ENCODE measurements at regions not wholly inside any gene's neighbourhood (a gene's known extent, or its start where the extent isn't known, plus 50 kb on each side); places are given as distances from the start of the nearest gene placed in this dataset.

DNA sequence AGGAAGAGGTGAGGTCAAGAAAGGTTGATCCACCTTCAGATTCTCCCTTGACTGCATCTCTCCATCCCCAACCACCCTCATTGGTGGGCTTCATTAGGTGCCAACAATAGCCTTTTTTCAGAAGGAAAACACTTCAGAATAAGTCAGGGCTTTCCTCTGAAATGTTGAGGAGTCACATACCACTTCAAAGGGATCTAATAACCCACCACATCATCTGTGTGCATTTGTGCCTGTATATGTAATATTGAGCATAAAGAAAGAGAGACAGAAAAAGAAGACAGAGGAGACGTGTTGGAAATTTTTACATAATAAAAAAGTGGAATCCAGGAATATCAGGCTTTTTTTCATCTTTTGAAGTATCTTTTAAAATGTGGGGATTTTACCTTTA is 209.1 kb upstream of the SLC7A11 start:
- DNase-seq (ENCODE audit: low read depth): no peak
- no peak overlapping the region for H3K4me3 ChIP-seq (ENCODE audit: low read depth, low read length)
- TF ChIP-seq, protein P1, sequence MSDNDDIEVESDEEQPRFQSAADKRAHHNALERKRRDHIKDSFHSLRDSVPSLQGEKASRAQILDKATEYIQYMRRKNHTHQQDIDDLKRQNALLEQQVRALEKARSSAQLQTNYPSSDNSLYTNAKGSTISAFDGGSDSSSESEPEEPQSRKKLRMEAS (IDR thresholded peaks at IDR 0.05; ENCODE audit: low read depth, low read length): no peak
- TF ChIP-seq CTCF (IDR thresholded peaks at IDR 0.05; ENCODE audit: low read depth, low read length) (no peak), MYC (IDR thresholded peaks at IDR 0.05; ENCODE audit: low read depth, low read length) (no peak), POLR2A (IDR thresholded peaks at IDR 0.05; ENCODE audit: extremely low read depth, insufficient read length) (no peak)

DNA sequence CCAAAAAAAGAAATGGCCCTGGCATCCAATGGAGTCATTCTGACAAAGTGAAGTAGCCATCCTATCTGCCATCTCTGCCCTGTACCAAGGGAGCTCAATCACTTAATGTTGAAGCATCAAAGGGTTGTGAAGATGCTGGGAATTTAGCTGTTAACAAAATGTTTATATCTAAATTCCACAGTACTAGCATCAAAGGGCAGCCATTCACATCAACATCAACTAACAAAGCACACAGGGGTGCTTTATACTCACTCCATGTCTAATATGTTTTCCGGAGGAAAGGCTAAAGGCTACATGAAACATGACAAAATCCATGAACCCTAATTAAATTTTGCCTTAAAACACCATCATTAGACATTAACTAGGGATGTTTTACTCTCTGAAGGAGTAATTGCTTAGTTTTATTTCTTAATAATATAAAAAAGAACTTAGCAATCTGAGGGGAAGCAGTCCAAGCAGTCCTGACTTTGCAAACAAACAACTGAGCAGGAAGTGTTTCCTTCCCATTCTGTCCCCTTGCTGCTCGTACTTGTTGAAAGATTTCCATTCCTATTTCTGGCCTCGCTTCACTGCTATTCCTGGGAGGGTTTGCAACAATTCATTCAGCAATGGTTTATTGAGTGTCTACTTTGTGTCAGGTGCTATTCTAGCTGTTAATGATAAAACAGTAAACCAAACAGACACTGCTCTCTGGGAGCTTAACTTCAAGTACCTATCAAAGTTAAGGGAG is 208.6 kb upstream of the SLC7A11 start:
- no peak for DNase-seq (ENCODE audit: low read depth)
- H3K4me3 ChIP-seq (ENCODE audit: low read depth, low read length): no peak overlapping the region
- TF ChIP-seq, protein P1 (IDR thresholded peaks at IDR 0.05; ENCODE audit: low read depth, low read length): no peak
- TF ChIP-seq MYC (IDR thresholded peaks at IDR 0.05; ENCODE audit: low read depth, low read length) (no peak), CTCF (IDR thresholded peaks at IDR 0.05; ENCODE audit: low read depth, low read length) (no peak), POLR2A (IDR thresholded peaks at IDR 0.05; ENCODE audit: extremely low read depth, insufficient read length) (no peak)

GRCh38 chr4:138449938-138450337 is 207.8 kb upstream of the SLC7A11 start:
- TF ChIP-seq, protein P1 (IDR thresholded peaks at IDR 0.05; ENCODE audit: low read depth, low read length): no peak
- TF ChIP-seq MYC (IDR thresholded peaks at IDR 0.05; ENCODE audit: low read depth, low read length): no peak
- no peak for TF ChIP-seq CTCF (IDR thresholded peaks at IDR 0.05; ENCODE audit: low read depth, low read length)
- TF ChIP-seq POLR2A (IDR thresholded peaks at IDR 0.05; ENCODE audit: extremely low read depth, insufficient read length): no peak
- DNase-seq (ENCODE audit: low read depth): no peak
- no peak overlapping the region for H3K4me3 ChIP-seq (ENCODE audit: low read depth, low read length)

- H3K4me3 ChIP-seq (ENCODE audit: low read depth, low read length): no peak overlapping the region
- TF ChIP-seq CTCF (IDR thresholded peaks at IDR 0.05; ENCODE audit: low read depth, low read length): no peak
- no peak for TF ChIP-seq POLR2A (IDR thresholded peaks at IDR 0.05; ENCODE audit: extremely low read depth, insufficient read length)
- TF ChIP-seq, protein P1 (IDR thresholded peaks at IDR 0.05; ENCODE audit: low read depth, low read length): no peak
- TF ChIP-seq MYC (IDR thresholded peaks at IDR 0.05; ENCODE audit: low read depth, low read length): no peak
- DNase-seq (ENCODE audit: low read depth): no peak
Measured at GRCh38 chr4:138448169-138448568, 206.0 kb upstream of the SLC7A11 start.

DNA sequence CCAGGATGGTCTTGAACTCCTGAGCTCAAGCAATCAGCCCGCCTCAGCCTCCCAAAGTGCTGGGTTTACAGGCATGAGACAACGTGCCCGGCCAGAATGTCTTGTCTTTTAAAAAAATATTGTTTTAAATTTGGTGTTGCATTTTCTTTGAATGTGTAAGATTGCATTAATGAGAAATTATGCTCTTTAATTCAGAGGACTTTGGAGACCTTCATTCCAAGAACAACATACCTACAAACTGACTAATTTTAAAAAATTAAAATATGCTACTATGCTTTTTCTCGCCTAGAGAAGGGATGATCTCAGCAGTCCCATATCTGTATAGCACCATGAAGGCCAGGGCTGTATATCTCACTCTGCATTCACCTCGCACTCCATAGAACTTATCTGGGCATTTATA is 204.3 kb upstream of the SLC7A11 start:
- no peak for DNase-seq (ENCODE audit: low read depth)
- no peak overlapping the region for H3K4me3 ChIP-seq (ENCODE audit: low read depth, low read length)
- TF ChIP-seq POLR2A (IDR thresholded peaks at IDR 0.05; ENCODE audit: extremely low read depth, insufficient read length) (no peak), CTCF (IDR thresholded peaks at IDR 0.05; ENCODE audit: low read depth, low read length) (no peak), MYC (IDR thresholded peaks at IDR 0.05; ENCODE audit: low read depth, low read length) (no peak)
- TF ChIP-seq, protein P1 (IDR thresholded peaks at IDR 0.05; ENCODE audit: low read depth, low read length): no peak
